ENCODE measurements at regions not wholly inside any gene's neighbourhood (a gene's known extent, or its start where the extent isn't known, plus 50 kb on each side); places are given as distances from the start of the nearest gene placed in this dataset.

DNA sequence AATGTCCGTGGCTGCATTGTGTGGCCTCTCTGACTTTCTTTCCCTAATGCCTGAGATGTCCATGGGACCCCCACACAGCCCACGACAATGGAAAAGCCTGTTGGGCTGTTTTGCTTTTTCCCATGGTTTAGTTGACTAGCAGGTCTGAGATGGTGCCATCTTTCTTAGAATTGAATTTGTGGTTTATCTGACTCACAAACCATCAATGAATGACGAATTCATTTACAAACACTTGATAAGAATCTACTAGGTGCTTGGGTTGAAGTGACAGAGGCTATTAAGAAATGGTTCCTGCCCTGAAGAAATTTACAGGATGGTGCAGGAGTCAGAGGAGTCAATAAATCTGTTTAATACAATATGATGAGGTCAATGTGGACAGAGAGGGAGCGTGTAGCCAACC is 75.4 kb downstream of the OTUD1 start:
- Histone ChIP-seq H3K36me3 (ENCODE audit: insufficient read depth, low read length) (no peaks in the 10 kb centered on the region), H4K20me1 (ENCODE audit: insufficient read depth, low read length) (no peaks in the 10 kb centered on the region)
- FAIRE-seq = no peak

DNA sequence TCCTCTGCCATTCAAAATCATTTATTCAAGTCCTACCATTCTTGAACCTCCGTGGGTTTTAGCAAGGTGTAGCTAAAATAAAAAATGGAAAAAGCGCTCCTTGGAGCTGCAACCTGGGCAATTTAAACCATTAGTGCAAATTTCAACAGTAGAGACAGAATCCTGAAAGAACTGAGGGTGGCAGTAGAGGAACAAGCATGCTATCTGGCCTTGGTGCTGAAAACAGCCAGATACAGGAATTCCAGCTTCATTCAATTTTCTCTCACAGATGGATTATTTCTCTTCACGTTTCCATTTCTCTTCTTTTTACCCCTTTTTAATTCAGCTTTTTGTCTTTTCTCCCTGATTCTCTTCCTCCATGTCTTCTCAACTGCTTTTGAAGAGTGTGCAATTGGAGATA is 77.7 kb downstream of the OTUD1 start:
- peak; percentile 3 for DNase-seq (ENCODE audit: low read depth)
- Histone ChIP-seq H2AFZ (ENCODE audit: low read depth, low read length) (no peak overlapping the region), H3K4me2 (ENCODE audit: low read length) (no peak overlapping the region), H3K9ac (ENCODE audit: low read length) (no peak overlapping the region), H3K4me1 (ENCODE audit: insufficient read depth, low read length) (no peaks in the 10 kb centered on the region), H3K9me3 (ENCODE audit: insufficient read depth, low read depth, low read length) (no peaks in the 10 kb centered on the region), H3K4me3 (ENCODE audit: insufficient read depth, low read depth, low read length) (no peak overlapping the region), H4K20me1 (ENCODE audit: insufficient read depth, low read length) (no peaks in the 10 kb centered on the region), H3K36me3 (ENCODE audit: insufficient read depth, low read length) (no peaks in the 10 kb centered on the region), H3K27me3 (ENCODE audit: insufficient read depth, low read length) (no peaks in the 10 kb centered on the region), H3K27ac (ENCODE audit: low read depth, low read length) (no peak overlapping the region), H3K79me2 (ENCODE audit: insufficient read depth, low read length) (no peaks in the 10 kb centered on the region)
- no peak for FAIRE-seq
- H3K4me3 Mint-ChIP-seq (ENCODE audit: unreplicated experiment) = no peak overlapping the region
- peaks cover 8% of the 10 kb centered on the region for H3K9me3 Mint-ChIP-seq (ENCODE audit: unreplicated experiment)
- no peak for TF ChIP-seq EZH2 (IDR thresholded peaks at IDR 0.05; ENCODE audit: insufficient read depth, low read length)
- TF ChIP-seq, protein P1, sequence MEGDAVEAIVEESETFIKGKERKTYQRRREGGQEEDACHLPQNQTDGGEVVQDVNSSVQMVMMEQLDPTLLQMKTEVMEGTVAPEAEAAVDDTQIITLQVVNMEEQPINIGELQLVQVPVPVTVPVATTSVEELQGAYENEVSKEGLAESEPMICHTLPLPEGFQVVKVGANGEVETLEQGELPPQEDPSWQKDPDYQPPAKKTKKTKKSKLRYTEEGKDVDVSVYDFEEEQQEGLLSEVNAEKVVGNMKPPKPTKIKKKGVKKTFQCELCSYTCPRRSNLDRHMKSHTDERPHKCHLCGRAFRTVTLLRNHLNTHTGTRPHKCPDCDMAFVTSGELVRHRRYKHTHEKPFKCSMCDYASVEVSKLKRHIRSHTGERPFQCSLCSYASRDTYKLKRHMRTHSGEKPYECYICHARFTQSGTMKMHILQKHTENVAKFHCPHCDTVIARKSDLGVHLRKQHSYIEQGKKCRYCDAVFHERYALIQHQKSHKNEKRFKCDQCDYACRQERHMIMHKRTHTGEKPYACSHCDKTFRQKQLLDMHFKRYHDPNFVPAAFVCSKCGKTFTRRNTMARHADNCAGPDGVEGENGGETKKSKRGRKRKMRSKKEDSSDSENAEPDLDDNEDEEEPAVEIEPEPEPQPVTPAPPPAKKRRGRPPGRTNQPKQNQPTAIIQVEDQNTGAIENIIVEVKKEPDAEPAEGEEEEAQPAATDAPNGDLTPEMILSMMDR (IDR thresholded peaks at IDR 0.05; ENCODE audit: insufficient read depth, low read depth, low read length) = peak; percentile 24
- H3K4me1 Mint-ChIP-seq (ENCODE audit: low read depth, unreplicated experiment) = peaks cover 8% of the 10 kb centered on the region
- no peaks in the 10 kb centered on the region for H3K36me3 Mint-ChIP-seq (ENCODE audit: low read depth, unreplicated experiment)
- peaks cover 24% of the 10 kb centered on the region for H3K27me3 Mint-ChIP-seq (ENCODE audit: low read depth, unreplicated experiment)
- no peak overlapping the region for H3K27ac Mint-ChIP-seq (ENCODE audit: unreplicated experiment)

More for the DNA sequence above, 75.4 kb downstream of the OTUD1 start:
- Mint-ChIP-seq H3K4me1 (ENCODE audit: low read depth, unreplicated experiment) (peaks cover 8% of the 10 kb centered on the region), H3K36me3 (ENCODE audit: low read depth, unreplicated experiment) (no peaks in the 10 kb centered on the region), H3K27ac (ENCODE audit: unreplicated experiment) (no peak overlapping the region), H3K4me3 (ENCODE audit: unreplicated experiment) (no peak overlapping the region), H3K27me3 (ENCODE audit: low read depth, unreplicated experiment) (peaks cover 10% of the 10 kb centered on the region), H3K9me3 (ENCODE audit: unreplicated experiment) (peaks cover 14% of the 10 kb centered on the region)
- Histone ChIP-seq H3K9ac (ENCODE audit: low read length) (no peak overlapping the region), H2AFZ (ENCODE audit: low read depth, low read length) (no peak overlapping the region), H3K27me3 (ENCODE audit: insufficient read depth, low read length) (no peaks in the 10 kb centered on the region), H3K4me2 (ENCODE audit: low read length) (no peak overlapping the region), H3K9me3 (ENCODE audit: insufficient read depth, low read depth, low read length) (no peaks in the 10 kb centered on the region), H3K4me1 (ENCODE audit: insufficient read depth, low read length) (no peaks in the 10 kb centered on the region), H3K4me3 (ENCODE audit: insufficient read depth, low read depth, low read length) (no peak overlapping the region), H3K79me2 (ENCODE audit: insufficient read depth, low read length) (no peaks in the 10 kb centered on the region), H3K27ac (ENCODE audit: low read depth, low read length) (no peak overlapping the region)
- DNase-seq (ENCODE audit: low read depth) = no peak
- no peak for TF ChIP-seq EZH2 (IDR thresholded peaks at IDR 0.05; ENCODE audit: insufficient read depth, low read length)

DNA sequence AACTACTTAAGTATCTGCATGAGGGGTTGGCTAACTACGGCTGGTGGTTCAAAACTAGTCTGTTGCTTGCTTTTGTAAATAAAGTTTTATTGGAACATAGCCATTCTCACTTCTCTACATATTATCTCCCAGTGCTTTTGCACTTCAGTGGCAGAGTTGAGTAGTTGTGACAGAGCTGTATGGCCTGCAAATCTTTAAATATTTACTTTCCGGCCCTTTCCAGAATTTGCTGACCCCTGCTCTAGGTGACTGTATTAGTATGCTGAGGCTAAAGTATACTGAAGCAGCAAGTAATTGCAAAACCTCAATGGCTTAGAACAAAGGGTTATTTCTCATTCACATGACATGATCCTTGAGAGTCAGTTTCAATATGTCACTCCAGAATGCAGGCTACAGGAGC is 78.3 kb downstream of the OTUD1 start:
- DNase-seq (ENCODE audit: low read depth) = no peak

More for the DNA sequence above, 78.3 kb downstream of the OTUD1 start:
- H3K4me3 Mint-ChIP-seq (ENCODE audit: unreplicated experiment) = no peak overlapping the region
- Histone ChIP-seq H3K36me3 (ENCODE audit: insufficient read depth, low read length) (no peaks in the 10 kb centered on the region), H2AFZ (ENCODE audit: low read depth, low read length) (no peak overlapping the region), H3K4me2 (ENCODE audit: low read length) (no peak overlapping the region), H3K27me3 (ENCODE audit: insufficient read depth, low read length) (no peaks in the 10 kb centered on the region), H3K79me2 (ENCODE audit: insufficient read depth, low read length) (no peaks in the 10 kb centered on the region), H3K9me3 (ENCODE audit: insufficient read depth, low read depth, low read length) (no peaks in the 10 kb centered on the region), H3K4me1 (ENCODE audit: insufficient read depth, low read length) (no peaks in the 10 kb centered on the region), H3K27ac (ENCODE audit: low read depth, low read length) (no peak overlapping the region), H4K20me1 (ENCODE audit: insufficient read depth, low read length) (no peaks in the 10 kb centered on the region), H3K4me3 (ENCODE audit: insufficient read depth, low read depth, low read length) (no peak overlapping the region), H3K9ac (ENCODE audit: low read length) (no peak overlapping the region)
- FAIRE-seq = no peak
- peaks cover 5% of the 10 kb centered on the region for H3K9me3 Mint-ChIP-seq (ENCODE audit: unreplicated experiment)
- TF ChIP-seq, protein P1 (IDR thresholded peaks at IDR 0.05; ENCODE audit: insufficient read depth, low read depth, low read length) = no peak
- TF ChIP-seq EZH2 (IDR thresholded peaks at IDR 0.05; ENCODE audit: insufficient read depth, low read length) = no peak
- no peaks in the 10 kb centered on the region for H3K36me3 Mint-ChIP-seq (ENCODE audit: low read depth, unreplicated experiment)
- H3K27me3 Mint-ChIP-seq (ENCODE audit: low read depth, unreplicated experiment) = peaks cover 25% of the 10 kb centered on the region
- H3K27ac Mint-ChIP-seq (ENCODE audit: unreplicated experiment) = no peak overlapping the region
- H3K4me1 Mint-ChIP-seq (ENCODE audit: low read depth, unreplicated experiment) = peaks cover 7% of the 10 kb centered on the region

Measured in astrocyte (in vitro differentiated cells and primary cell).